KMS-11 (cell line): ENCODE measurements at regions not wholly inside any gene's neighbourhood (a gene's known extent, or its start where the extent isn't known, plus 50 kb on each side); places are given as distances from the start of the nearest gene placed in this dataset.

Experiments
- H2AFZ ChIP-seq: fragments of 200-600 bp; sonication (generic); 2 replicates; pipeline ENCODE4 v1.6.1; 2016; ENCODE audit warnings: antibody characterized with exemption, mixed run types, low read depth
- H3K27ac ChIP-seq: fragments of 200-600 bp; sonication (generic); 2 replicates; pipeline ENCODE4 v1.6.1; 2016; ENCODE audit warnings: mild to moderate bottlenecking, mixed run types
- H3K27me3 ChIP-seq: fragments of 200-600 bp; sonication (generic); 2 replicates; pipeline ENCODE4 v1.6.1; 2017; ENCODE audit warnings: mild to moderate bottlenecking, low read depth, mixed run types, moderate library complexity; ENCODE audit not compliant: insufficient read depth
- H3K36me3 ChIP-seq: fragments of 200-600 bp; sonication (generic); 2 replicates; pipeline ENCODE4 v1.6.1; 2017; ENCODE audit warnings: mild to moderate bottlenecking, mixed run types; ENCODE audit not compliant: insufficient read depth
- H3K4me1 ChIP-seq: fragments of 200-600 bp; sonication (generic); 2 replicates; pipeline ENCODE4 v1.6.1; 2016; ENCODE audit warnings: mild to moderate bottlenecking, low read depth, mixed run types; ENCODE audit not compliant: poor library complexity, severe bottlenecking
- H3K4me2 ChIP-seq: fragments of 200-600 bp; sonication (generic); 2 replicates; pipeline ENCODE4 v1.7.0; 2016; ENCODE audit warnings: mild to moderate bottlenecking, mixed run types
- H3K4me3 ChIP-seq: fragments of 200-600 bp; sonication (generic); IDR thresholded peaks from 2 replicates; pipeline ENCODE4 v1.6.1; 2017; ENCODE audit warnings: low read depth, low read length, mixed read lengths; ENCODE audit not compliant: insufficient read depth
- H3K79me2 ChIP-seq: fragments of 200-600 bp; sonication (generic); 2 replicates; pipeline ENCODE4 v1.6.1; 2016; ENCODE audit warnings: low read depth, mixed run types; ENCODE audit not compliant: insufficient read depth
- H3K9ac ChIP-seq: fragments of 200-600 bp; sonication (generic); 2 replicates; pipeline ENCODE4 v1.6.1; 2016; ENCODE audit warnings: mild to moderate bottlenecking, mixed run types
- H4K20me1 ChIP-seq: fragments of 200-600 bp; sonication (generic); 2 replicates; pipeline ENCODE4 v1.6.1; 2016; ENCODE audit warnings: mild to moderate bottlenecking, mixed run types; ENCODE audit not compliant: insufficient read depth
- TF ChIP-seq, protein P1 (sequence below): fragments of 200-600 bp; sonication (generic); conservative IDR thresholded peaks from 2 replicates; pipeline ENCODE4 v1.6.1; 2017; ENCODE audit warnings: low read depth, mild to moderate bottlenecking, antibody characterized with exemption, low read length, moderate library complexity, mixed read lengths

DNA sequence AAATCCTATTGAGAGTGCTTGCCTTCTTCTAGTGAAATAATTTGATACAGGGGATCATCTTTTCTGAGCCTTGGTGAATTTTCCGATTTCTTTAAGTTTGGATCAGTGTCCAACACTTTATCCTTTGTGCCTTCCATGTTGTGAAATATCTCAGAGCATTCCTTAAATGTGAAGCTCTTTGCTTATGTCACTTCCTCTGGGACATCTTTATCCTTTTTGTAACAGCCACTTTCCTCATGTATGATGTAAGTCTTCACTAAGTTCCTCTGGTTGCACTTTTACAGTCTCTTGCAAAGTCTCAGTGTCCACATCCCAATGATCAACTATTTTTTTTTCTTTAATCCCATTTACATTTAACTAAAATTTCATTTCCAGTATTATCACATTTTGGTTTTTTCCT, 254.2 kb downstream of the EN1 start:
- no peak overlapping the region for H2AFZ ChIP-seq
- H3K4me1 ChIP-seq, result no peaks in the 10 kb centered on the region
- H3K4me2 ChIP-seq, result no peak overlapping the region
- TF ChIP-seq, protein P1, sequence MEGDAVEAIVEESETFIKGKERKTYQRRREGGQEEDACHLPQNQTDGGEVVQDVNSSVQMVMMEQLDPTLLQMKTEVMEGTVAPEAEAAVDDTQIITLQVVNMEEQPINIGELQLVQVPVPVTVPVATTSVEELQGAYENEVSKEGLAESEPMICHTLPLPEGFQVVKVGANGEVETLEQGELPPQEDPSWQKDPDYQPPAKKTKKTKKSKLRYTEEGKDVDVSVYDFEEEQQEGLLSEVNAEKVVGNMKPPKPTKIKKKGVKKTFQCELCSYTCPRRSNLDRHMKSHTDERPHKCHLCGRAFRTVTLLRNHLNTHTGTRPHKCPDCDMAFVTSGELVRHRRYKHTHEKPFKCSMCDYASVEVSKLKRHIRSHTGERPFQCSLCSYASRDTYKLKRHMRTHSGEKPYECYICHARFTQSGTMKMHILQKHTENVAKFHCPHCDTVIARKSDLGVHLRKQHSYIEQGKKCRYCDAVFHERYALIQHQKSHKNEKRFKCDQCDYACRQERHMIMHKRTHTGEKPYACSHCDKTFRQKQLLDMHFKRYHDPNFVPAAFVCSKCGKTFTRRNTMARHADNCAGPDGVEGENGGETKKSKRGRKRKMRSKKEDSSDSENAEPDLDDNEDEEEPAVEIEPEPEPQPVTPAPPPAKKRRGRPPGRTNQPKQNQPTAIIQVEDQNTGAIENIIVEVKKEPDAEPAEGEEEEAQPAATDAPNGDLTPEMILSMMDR, result no peak
- no peak overlapping the region for H3K27ac ChIP-seq
- H4K20me1 ChIP-seq, result no peaks in the 10 kb centered on the region
- H3K79me2 ChIP-seq, result no peaks in the 10 kb centered on the region
- no peaks in the 10 kb centered on the region for H3K27me3 ChIP-seq
- no peaks in the 10 kb centered on the region for H3K36me3 ChIP-seq
- no peak overlapping the region for H3K9ac ChIP-seq
- no peak overlapping the region for H3K4me3 ChIP-seq

DNA sequence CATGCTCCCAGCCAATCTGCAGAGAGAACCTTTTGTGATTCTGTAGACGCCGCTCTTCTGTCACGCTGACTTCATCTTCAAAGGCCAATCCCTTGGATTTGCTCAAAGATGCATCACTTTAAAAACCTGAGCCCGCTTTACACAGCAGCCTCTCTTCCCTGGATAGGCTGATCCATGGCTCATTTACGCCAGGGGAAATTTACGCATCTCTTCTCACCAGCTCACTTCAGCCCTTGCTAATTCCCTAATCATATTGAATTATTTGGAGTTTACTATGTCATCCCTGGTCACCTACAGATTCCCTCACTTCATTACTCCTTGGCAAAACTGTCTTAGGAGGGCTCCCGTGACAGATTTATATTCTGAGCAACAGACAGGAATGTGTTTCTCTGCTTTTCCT, 256.2 kb downstream of the EN1 start:
- no peaks in the 10 kb centered on the region for H3K27me3 ChIP-seq
- H3K4me1 ChIP-seq, result no peaks in the 10 kb centered on the region
- no peak overlapping the region for H3K4me2 ChIP-seq
- H3K36me3 ChIP-seq, result no peaks in the 10 kb centered on the region
- no peak overlapping the region for H3K27ac ChIP-seq
- H3K9ac ChIP-seq, result no peak overlapping the region
- no peaks in the 10 kb centered on the region for H3K79me2 ChIP-seq
- TF ChIP-seq, protein P1, result no peak
- H2AFZ ChIP-seq, result no peak overlapping the region
- no peak overlapping the region for H3K4me3 ChIP-seq
- H4K20me1 ChIP-seq, result no peaks in the 10 kb centered on the region

DNA sequence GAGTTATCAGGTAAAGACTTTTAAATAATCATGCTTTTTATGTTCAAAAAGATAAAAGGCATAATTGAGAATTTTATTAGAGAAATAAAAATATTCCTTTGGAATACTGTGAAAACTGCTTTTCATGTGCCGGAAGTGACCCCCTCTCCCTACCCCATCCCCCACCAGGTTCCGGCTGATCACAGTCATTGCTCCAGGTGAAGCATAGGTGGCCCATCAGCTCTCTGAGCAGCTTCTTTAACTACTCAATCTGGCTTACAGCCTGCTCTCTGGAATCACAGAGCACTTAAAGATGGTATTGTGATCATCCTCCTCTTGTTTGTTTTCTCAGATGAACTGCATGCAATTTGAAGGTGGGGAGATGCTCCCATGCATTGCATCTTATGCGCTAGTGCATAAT, 257.7 kb downstream of the EN1 start:
- TF ChIP-seq, protein P1, result no peak
- Histone ChIP-seq H3K4me1 (no peaks in the 10 kb centered on the region), H3K4me3 (no peak overlapping the region), H3K36me3 (no peaks in the 10 kb centered on the region), H3K4me2 (no peak overlapping the region), H2AFZ (no peak overlapping the region), H3K79me2 (no peaks in the 10 kb centered on the region), H3K9ac (no peak overlapping the region), H3K27ac (no peak overlapping the region), H4K20me1 (no peaks in the 10 kb centered on the region), H3K27me3 (no peaks in the 10 kb centered on the region)

DNA sequence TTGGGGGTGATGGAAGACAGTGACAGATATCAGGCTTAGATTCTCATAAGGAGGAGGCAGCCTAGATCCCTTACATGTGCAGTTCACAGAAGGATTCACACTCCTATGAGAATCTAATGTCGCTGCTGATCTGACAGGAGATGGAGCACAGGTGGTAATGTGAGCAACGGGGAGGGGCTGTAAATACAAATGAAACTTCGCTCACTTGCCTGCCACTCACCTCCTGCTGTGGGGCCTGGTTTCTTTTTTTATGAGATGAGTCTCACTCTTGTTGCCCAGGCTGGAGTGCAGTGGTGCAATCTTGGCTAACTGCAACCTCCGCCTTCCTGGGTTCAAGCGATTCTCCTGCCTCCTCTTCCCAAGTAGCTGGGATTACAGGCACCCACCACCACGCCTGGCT, 258.6 kb downstream of the EN1 start:
- H3K27ac ChIP-seq, result no peak overlapping the region
- no peaks in the 10 kb centered on the region for H4K20me1 ChIP-seq
- no peaks in the 10 kb centered on the region for H3K4me1 ChIP-seq
- H3K79me2 ChIP-seq, result no peaks in the 10 kb centered on the region
- H2AFZ ChIP-seq, result no peak overlapping the region
- H3K27me3 ChIP-seq, result no peaks in the 10 kb centered on the region
- no peaks in the 10 kb centered on the region for H3K36me3 ChIP-seq
- TF ChIP-seq, protein P1, result no peak
- no peak overlapping the region for H3K4me2 ChIP-seq
- no peak overlapping the region for H3K9ac ChIP-seq
- no peak overlapping the region for H3K4me3 ChIP-seq

DNA sequence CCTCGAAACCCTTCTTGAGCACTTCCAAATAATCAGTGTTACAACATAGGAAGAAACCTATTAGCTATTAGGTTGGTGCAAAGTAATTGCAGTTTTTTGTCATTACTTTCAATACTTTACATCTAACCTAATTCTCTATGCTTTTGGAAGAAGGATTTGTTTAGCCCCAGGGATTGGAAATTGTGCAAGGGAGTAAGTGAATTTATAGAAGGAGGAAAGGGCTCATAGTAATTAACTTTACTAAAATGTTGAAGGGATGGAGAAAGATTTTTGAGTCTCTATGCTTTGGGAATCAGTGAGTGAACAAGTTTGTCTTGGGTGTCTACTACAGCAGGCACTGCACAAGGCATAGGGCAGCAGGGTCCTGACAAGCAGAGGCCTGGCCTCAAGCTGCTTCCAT, 261.1 kb downstream of the EN1 start:
- Histone ChIP-seq H2AFZ (no peak overlapping the region), H3K36me3 (no peaks in the 10 kb centered on the region), H4K20me1 (no peaks in the 10 kb centered on the region), H3K27me3 (no peaks in the 10 kb centered on the region), H3K27ac (no peak overlapping the region), H3K9ac (no peak overlapping the region), H3K4me2 (no peak overlapping the region), H3K4me1 (no peaks in the 10 kb centered on the region), H3K4me3 (no peak overlapping the region), H3K79me2 (no peaks in the 10 kb centered on the region)
- TF ChIP-seq, protein P1, result no peak
